ENCODE measurements at regions not wholly inside any gene's neighbourhood (a gene's known extent, or its start where the extent isn't known, plus 50 kb on each side); places are given as distances from the start of the nearest gene placed in this dataset.

DNA sequence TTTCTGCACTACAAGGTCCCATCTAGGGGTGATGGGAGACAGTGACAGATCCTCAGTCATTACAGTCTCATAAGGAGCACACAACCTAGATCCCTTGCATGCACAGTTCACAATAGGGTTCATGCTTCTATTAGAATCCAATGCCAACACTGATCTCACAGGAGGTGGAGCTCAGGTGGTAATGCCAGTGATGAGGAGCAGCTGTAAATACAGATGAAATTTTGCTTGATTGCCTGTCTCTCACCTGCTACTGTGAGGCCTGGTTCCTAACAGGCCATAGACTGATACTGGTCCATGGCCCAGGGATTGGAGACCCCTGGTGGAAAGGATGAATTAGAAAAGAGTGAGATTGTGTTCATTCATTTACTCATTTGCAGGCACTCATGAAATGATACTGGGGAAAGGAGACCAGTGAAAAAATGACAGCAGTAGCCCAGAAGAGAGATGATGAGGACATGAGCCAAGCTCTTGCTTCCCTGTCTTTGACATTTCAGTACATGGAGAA is 251.6 kb upstream of the DUSP10 start:
- TF ChIP-seq, protein P1, sequence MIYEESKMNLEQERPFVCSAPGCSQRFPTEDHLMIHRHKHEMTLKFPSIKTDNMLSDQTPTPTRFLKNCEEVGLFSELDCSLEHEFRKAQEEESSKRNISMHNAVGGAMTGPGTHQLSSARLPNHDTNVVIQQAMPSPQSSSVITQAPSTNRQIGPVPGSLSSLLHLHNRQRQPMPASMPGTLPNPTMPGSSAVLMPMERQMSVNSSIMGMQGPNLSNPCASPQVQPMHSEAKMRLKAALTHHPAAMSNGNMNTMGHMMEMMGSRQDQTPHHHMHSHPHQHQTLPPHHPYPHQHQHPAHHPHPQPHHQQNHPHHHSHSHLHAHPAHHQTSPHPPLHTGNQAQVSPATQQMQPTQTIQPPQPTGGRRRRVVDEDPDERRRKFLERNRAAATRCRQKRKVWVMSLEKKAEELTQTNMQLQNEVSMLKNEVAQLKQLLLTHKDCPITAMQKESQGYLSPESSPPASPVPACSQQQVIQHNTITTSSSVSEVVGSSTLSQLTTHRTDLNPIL (CRISPR knock-in tag; IDR thresholded peaks at IDR 0.05; ENCODE audit: low read depth): no peak
- no peak for TF ChIP-seq ZC3H10 (CRISPR knock-in tag; IDR thresholded peaks at IDR 0.05)
- TF ChIP-seq, protein P2, sequence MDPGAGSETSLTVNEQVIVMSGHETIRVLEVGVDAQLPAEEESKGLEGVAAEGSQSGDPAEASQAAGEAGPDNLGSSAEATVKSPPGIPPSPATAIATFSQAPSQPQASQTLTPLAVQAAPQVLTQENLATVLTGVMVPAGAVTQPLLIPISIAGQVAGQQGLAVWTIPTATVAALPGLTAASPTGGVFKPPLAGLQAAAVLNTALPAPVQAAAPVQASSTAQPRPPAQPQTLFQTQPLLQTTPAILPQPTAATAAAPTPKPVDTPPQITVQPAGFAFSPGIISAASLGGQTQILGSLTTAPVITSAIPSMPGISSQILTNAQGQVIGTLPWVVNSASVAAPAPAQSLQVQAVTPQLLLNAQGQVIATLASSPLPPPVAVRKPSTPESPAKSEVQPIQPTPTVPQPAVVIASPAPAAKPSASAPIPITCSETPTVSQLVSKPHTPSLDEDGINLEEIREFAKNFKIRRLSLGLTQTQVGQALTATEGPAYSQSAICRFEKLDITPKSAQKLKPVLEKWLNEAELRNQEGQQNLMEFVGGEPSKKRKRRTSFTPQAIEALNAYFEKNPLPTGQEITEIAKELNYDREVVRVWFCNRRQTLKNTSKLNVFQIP (CRISPR knock-in tag; IDR thresholded peaks at IDR 0.05; ENCODE audit: borderline replicate concordance, low read depth): no peak
- TF ChIP-seq RARB (CRISPR knock-in tag; IDR thresholded peaks at IDR 0.05): no peak
- TF ChIP-seq ISL1 (CRISPR knock-in tag; IDR thresholded peaks at IDR 0.05): no peak
- no peak for TF ChIP-seq GLIS3 (CRISPR knock-in tag; IDR thresholded peaks at IDR 0.05)
- TF ChIP-seq ZFP30 (CRISPR knock-in tag; IDR thresholded peaks at IDR 0.05): no peak
- TF ChIP-seq CSDC2 (CRISPR knock-in tag; IDR thresholded peaks at IDR 0.05): no peak
- no peak for TF ChIP-seq ZNF8 (CRISPR knock-in tag; IDR thresholded peaks at IDR 0.05)
- TF ChIP-seq BACH2 (CRISPR knock-in tag; IDR thresholded peaks at IDR 0.05; ENCODE audit: borderline replicate concordance): no peak
- TF ChIP-seq, protein P3, sequence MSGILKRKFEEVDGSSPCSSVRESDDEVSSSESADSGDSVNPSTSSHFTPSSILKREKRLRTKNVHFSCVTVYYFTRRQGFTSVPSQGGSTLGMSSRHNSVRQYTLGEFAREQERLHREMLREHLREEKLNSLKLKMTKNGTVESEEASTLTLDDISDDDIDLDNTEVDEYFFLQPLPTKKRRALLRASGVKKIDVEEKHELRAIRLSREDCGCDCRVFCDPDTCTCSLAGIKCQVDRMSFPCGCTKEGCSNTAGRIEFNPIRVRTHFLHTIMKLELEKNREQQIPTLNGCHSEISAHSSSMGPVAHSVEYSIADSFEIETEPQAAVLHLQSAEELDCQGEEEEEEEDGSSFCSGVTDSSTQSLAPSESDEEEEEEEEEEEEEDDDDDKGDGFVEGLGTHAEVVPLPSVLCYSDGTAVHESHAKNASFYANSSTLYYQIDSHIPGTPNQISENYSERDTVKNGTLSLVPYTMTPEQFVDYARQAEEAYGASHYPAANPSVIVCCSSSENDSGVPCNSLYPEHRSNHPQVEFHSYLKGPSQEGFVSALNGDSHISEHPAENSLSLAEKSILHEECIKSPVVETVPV (CRISPR knock-in tag; IDR thresholded peaks at IDR 0.05): no peak

All from SK-N-SH treated with all-trans-retinoic acid at 6 μM for 48 hours (cell line).